GM23248 (cell line): ENCODE measurements at regions not wholly inside any gene's neighbourhood (a gene's known extent, or its start where the extent isn't known, plus 50 kb on each side); places are given as distances from the start of the nearest gene placed in this dataset.

ENCODE experiments used
- EZH2 ChIP-seq: fragments of 200-600 bp; sonication (generic); IDR thresholded peaks from 2 replicates; pipeline ENCODE4 v1.6.1; 2018; ENCODE audit warnings: antibody characterized with exemption, mild to moderate bottlenecking; ENCODE audit not compliant: insufficient read depth, poor library complexity, severe bottlenecking
- EZH2phosphoT487 ChIP-seq: fragments of 200-600 bp; sonication (generic); IDR thresholded peaks from 2 replicates; pipeline ENCODE4 v1.6.1; 2018; ENCODE audit warnings: antibody characterized with exemption, moderate library complexity, mild to moderate bottlenecking, low read depth; ENCODE audit not compliant: insufficient read depth

GRCh38 chr12:17527021-17527420 is 563.0 kb downstream of the RERGL start:
- TF ChIP-seq EZH2 (no peak), EZH2phosphoT487 (no peak)
